Prostate gland (tissue), 2 donors: ENCODE measurements at regions not wholly inside any gene's neighbourhood (a gene's known extent, or its start where the extent isn't known, plus 50 kb on each side); places are given as distances from the start of the nearest gene placed in this dataset.

Experiments used
- DNase-seq: peaks from one replicate; pipeline ENCODE4 v3.0.0-alpha.2; 2019; ENCODE audit warnings: low spot score
- H3K27ac ChIP-seq, 2 donors: fragments of 200-600 bp; sonication (generic); 2 replicates each; pipeline ENCODE4 v1.5.1; 2017 to 2019
- H3K27me3 ChIP-seq: fragments of 200-600 bp; sonication (generic); replicated peaks from 2 replicates; pipeline ENCODE4 v1.5.1; 2019; ENCODE audit not compliant: insufficient read depth
- H3K36me3 ChIP-seq, 2 donors: fragments of 200-600 bp; sonication (generic); 1 replicate in 1 of 2; 2 replicates in 1 of 2; pipeline versions ENCODE4 v1.5.1 to v1.8.1; 2017 to 2019
- H3K4me1 ChIP-seq: fragments of 200-600 bp; sonication (generic); replicated peaks from 2 replicates; pipeline ENCODE4 v1.5.1; 2019
- H3K4me3 ChIP-seq, 2 donors: fragments of 200-600 bp; sonication (generic); 2 replicates each; pipeline ENCODE4 v1.5.1; 2017 to 2019
- H3K9me3 ChIP-seq: fragments of 200-600 bp; sonication (generic); 2 replicates; pipeline ENCODE4 v1.5.1; 2017
- POLR2A ChIP-seq: fragments of 450-650 bp; IDR thresholded peaks from one replicate; pipeline ENCODE4 v1.6.1; 2016; ENCODE audit warnings: antibody characterized with exemption, mild to moderate bottlenecking
- POLR2AphosphoS5 ChIP-seq: sonication (generic); formaldehyde crosslinking; IDR thresholded peaks from one replicate; pipeline ENCODE4 v1.6.1; 2017; ENCODE audit warnings: antibody characterized with exemption
- WGBS: methylation state at CpG from one replicate; pipeline ENCODE4 v1.1.5; 2018; 5-methylcytosine and 5-hydroxymethylcytosine counted together
- intact Hi-C: fragments of 100-400 bp; cut with DNase I; formaldehyde crosslinking; loops from one replicate; pipeline ENCODE4 v1.14.2; 2022
- TF ChIP-seq, protein P1 (sequence below), 4 experiments: fragments of 200-600 bp in 2 of 4; fragments of 450-650 bp in 2 of 4; sonication (generic) in 2 of 4; IDR thresholded peaks; 1 replicate in 3 of 4; 2 replicates in 1 of 4; pipeline ENCODE4 v1.5.1; 2016 to 2019; ENCODE audit warnings: antibody characterized with exemption in 4 of 4, mild to moderate bottlenecking in 2 of 4, moderate library complexity in 2 of 4

GRCh38 chr2:193776988-193777387, 1582.3 kb upstream of the TMEFF2 start:
- H3K4me1 ChIP-seq = no peaks in the 10 kb centered on the region
- no peaks in the 10 kb centered on the region for H3K9me3 ChIP-seq
- whole genome bisulfite sequencing = 44% methylated on average over 1 of the region's 1 CpG
- TF ChIP-seq, protein P1, sequence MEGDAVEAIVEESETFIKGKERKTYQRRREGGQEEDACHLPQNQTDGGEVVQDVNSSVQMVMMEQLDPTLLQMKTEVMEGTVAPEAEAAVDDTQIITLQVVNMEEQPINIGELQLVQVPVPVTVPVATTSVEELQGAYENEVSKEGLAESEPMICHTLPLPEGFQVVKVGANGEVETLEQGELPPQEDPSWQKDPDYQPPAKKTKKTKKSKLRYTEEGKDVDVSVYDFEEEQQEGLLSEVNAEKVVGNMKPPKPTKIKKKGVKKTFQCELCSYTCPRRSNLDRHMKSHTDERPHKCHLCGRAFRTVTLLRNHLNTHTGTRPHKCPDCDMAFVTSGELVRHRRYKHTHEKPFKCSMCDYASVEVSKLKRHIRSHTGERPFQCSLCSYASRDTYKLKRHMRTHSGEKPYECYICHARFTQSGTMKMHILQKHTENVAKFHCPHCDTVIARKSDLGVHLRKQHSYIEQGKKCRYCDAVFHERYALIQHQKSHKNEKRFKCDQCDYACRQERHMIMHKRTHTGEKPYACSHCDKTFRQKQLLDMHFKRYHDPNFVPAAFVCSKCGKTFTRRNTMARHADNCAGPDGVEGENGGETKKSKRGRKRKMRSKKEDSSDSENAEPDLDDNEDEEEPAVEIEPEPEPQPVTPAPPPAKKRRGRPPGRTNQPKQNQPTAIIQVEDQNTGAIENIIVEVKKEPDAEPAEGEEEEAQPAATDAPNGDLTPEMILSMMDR (IDR thresholded peaks at IDR 0.05) = no peak
- no peak for TF ChIP-seq POLR2A
- no peak for TF ChIP-seq POLR2AphosphoS5
- intact Hi-C loops = no loop called here
- H3K27me3 ChIP-seq = no peaks in the 10 kb centered on the region
- no peak overlapping the region for H3K27ac ChIP-seq
- H3K36me3 ChIP-seq = no peaks in the 10 kb centered on the region
- no peak overlapping the region for H3K4me3 ChIP-seq
- no peak for DNase-seq

DNA sequence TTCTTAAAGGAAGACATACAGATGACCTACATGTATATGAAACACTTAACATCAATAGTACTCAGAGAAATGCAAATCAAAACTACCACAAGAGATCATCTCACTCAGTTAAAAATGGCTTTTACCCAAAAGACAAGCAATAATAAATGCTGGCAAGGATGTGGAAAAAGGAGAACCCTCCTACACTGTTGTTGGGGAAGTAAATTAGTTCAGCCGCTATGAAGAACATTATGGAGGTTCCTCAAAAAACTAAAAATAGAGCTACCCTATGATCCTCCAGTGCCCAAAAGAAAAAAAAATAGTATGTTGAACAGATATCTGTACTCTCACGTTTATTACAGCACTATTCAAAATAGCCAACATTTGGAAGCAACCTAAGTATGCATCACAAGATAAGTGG, 1579.4 kb upstream of the TMEFF2 start:
- H3K27me3 ChIP-seq = no peaks in the 10 kb centered on the region
- H3K4me3 ChIP-seq = no peak overlapping the region
- 63% methylated on average over 2 of the region's 2 CpGs for WGBS
- intact Hi-C loops = no loop called here
- H3K9me3 ChIP-seq = no peaks in the 10 kb centered on the region
- DNase-seq = no peak
- no peak for TF ChIP-seq POLR2AphosphoS5
- TF ChIP-seq, protein P1 (IDR thresholded peaks at IDR 0.05) = no peak
- no peak for TF ChIP-seq POLR2A
- H3K36me3 ChIP-seq = no peaks in the 10 kb centered on the region
- H3K4me1 ChIP-seq = no peaks in the 10 kb centered on the region
- no peak overlapping the region for H3K27ac ChIP-seq

GRCh38 chr2:193751299-193751698, 1556.6 kb upstream of the TMEFF2 start:
- H3K4me3 ChIP-seq = no peak overlapping the region
- no peaks in the 10 kb centered on the region for H3K9me3 ChIP-seq
- intact Hi-C loops = no loop called here
- TF ChIP-seq, protein P1 (IDR thresholded peaks at IDR 0.05) = no peak
- no peak for TF ChIP-seq POLR2A
- no peak for TF ChIP-seq POLR2AphosphoS5
- no peaks in the 10 kb centered on the region for H3K4me1 ChIP-seq
- 49% methylated on average over 2 of the region's 2 CpGs for WGBS
- no peaks in the 10 kb centered on the region for H3K27me3 ChIP-seq
- DNase-seq = no peak
- H3K27ac ChIP-seq = no peak overlapping the region
- H3K36me3 ChIP-seq = no peaks in the 10 kb centered on the region

DNA sequence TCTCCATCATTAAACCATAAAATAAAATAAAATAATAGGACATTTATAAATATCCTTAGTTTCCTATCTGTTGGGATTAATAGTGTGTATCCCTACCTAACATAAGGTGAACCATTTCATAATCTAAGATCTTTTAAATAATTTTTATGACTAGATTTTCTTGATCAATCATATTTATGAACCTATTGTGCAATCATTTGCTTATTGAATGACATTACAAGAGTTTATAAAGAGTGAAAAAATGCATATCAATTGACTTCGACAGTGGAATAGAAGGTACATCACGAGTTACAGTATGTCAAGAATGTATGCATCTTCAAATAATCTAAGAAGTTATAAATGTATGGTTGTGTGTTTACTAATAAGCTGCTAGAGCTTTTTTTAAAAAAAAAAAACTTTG, 1554.8 kb upstream of the TMEFF2 start:
- H3K27ac ChIP-seq = no peak overlapping the region
- WGBS = 69% methylated on average over 2 of the region's 2 CpGs
- H3K27me3 ChIP-seq = no peaks in the 10 kb centered on the region
- no peaks in the 10 kb centered on the region for H3K4me1 ChIP-seq
- no peak for DNase-seq
- intact Hi-C loops = no loop called here
- H3K4me3 ChIP-seq = no peak overlapping the region
- no peaks in the 10 kb centered on the region for H3K9me3 ChIP-seq
- no peaks in the 10 kb centered on the region for H3K36me3 ChIP-seq
- TF ChIP-seq POLR2AphosphoS5 (no peak), POLR2A (no peak)
- TF ChIP-seq, protein P1 (IDR thresholded peaks at IDR 0.05) = no peak

DNA sequence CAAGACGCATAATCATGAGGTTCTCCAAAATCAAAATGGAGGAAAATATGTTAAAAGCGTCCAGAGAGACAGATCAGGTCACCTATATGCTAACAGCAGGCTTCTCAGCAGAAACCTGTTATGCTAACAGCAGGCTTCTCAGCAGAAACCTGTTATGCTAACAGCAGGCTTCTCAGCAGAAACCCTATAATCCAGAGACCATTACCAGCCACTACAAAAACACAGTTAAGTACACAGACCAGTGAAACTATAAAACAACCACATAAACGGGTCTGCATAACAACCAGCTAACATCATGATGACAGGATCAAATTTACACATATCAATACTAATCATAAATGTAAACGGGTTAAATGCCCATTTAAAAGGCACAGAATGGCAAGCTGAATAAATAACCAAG, 1548.4 kb upstream of the TMEFF2 start:
- 31% methylated on average over 4 of the region's 4 CpGs for WGBS
- Histone ChIP-seq H3K4me1 (no peaks in the 10 kb centered on the region), H3K9me3 (no peaks in the 10 kb centered on the region), H3K27ac (no peak overlapping the region), H3K36me3 (no peaks in the 10 kb centered on the region), H3K4me3 (no peak overlapping the region), H3K27me3 (no peaks in the 10 kb centered on the region)
- no peak for TF ChIP-seq POLR2A
- TF ChIP-seq POLR2AphosphoS5 = no peak
- TF ChIP-seq, protein P1 (IDR thresholded peaks at IDR 0.05) = no peak
- intact Hi-C loops = no loop called here
- DNase-seq = no peak
